GM21526 (cell line): ENCODE measurements at regions not wholly inside any gene's neighbourhood (a gene's known extent, or its start where the extent isn't known, plus 50 kb on each side); places are given as distances from the start of the nearest gene placed in this dataset.
A peak's percentile ranks its signal among the peaks of the same experiment; 100 is the strongest.
"Not testable (repeated sequence)": the region's sequence is repeated elsewhere in the genome, so short reads cannot be mapped to it uniquely, and the experiment has no call there.

ENCODE experiments used
- ATAC-seq: cut with Tn5 transposase; IDR thresholded peaks from one replicate; pipeline ENCODE4 v1.9.1; 2021; ENCODE audit warnings: moderate library complexity; ENCODE audit not compliant: unreplicated experiment, low FRiP score

DNA sequence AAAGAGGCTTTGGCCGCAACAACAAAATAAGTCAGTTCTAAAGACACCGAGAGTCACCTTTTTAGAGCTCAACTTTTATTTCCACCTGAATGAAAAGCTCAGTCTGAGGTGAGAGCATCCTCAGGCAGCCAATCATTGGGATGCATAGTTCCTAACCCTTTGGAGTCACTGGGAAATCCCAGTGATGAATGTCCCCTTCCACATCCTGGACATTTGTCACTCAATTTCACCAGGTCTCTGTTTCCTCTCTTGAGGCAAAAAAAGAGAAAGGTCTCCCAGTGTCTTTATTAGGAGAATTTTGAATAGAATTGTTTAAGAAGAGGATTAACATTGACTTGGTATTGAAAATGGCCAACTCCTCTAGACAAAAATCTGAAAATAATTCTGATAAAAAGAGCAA is 137.5 kb upstream of the SPRED1 start:
- no peak for ATAC-seq

DNA sequence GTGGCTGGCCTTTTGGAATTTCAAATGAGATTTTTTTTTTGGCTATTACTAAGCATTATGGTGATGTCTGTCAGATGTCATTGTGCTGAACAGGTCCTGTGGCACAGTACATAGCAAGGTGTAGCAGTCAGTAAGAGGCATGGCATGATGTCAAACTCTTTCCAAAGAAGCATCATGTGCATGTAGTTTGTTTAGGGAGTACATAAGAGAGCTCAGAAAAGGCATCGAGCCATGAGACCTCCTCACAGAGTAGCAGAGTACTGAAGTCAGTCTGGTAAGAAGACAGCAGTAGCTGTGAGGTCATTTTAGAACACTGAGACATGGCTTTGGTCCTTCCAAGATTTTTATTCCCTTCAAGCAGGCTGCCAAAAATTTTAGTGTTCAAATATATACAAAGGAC is 134.9 kb upstream of the SPRED1 start:
- ATAC-seq = no peak

DNA sequence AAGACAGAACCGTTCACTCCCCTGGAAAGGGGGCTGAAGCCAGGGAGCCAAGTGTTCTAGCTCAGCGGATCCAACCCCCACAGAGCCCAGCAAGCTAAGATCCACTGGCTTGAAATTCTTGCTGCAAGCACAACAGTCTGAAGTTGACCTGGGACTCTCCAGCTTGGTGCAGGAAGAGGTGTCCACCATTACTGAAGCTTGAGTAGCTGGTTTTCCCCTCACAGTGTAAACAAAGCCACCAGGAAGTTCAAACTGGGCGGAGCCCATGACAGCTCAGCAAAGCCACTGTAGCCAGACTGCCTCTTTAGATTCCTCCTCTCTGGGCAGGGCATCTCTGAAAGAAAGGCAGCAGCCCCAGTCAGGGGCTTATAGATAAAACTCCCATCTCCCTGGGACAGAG is 132.8 kb upstream of the SPRED1 start:
- ATAC-seq = not testable (repeated sequence)

DNA sequence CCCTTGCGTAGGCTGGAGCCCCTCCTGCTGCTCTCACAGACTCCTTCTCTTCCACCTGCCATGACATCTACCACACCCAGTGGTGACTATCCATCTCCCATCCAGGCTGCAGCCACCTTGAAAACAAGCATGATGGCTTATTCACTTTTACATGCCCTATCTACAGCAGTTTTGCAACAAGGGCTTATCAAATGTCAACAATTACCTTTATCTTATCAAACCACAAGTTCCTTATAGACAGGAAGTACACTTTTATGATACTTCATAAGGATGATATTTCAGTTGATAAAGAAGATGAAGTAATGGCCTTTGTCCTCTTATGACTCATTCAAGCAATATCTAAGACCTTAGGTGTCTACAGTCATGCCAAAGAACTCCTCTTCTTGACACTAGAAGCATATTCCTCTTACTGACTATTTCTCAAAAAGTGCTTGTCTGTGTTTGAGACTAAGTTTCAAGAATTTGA is 125.3 kb upstream of the SPRED1 start:
- no peak for ATAC-seq

DNA sequence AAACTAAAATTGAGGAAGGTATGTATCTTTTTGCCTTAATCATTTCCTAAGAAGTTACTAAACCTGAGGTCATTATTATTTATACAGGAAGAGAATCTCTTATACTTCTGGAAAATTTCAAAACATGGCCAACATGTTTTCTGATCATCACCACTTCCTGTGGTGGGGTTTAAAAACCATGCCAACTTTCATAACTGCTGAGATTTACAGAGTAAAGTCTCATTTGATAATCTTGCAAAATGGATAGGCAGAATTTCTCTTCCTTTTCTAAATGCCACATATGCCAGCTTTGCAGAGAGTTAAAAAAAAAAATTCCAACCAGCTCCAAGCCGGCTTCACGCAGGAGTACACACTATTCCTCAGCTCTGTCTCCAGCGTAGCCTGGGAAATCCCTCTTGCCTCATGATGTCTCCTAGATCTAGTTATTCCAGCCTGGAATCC is 124.3 kb upstream of the SPRED1 start:
- no peak for ATAC-seq

DNA sequence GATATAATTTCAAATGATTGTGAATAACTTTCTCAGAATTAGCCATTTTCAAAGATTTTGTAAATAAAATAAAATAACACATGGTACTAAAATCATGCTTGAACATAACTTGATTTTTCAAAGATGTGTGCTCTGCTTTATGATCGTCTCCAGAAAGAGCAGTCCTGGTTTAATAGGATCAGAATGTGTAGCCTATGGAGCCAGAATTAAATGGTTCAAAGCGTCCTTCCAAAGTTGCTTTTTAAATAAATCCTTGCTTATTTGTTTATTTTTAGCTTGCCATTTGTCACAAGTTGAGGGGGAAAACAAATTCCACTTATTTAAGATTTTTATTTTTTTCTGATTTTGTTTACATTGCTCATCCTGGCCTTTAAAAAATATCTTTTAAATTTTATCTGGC is 123.7 kb upstream of the SPRED1 start:
- ATAC-seq = no peak

DNA sequence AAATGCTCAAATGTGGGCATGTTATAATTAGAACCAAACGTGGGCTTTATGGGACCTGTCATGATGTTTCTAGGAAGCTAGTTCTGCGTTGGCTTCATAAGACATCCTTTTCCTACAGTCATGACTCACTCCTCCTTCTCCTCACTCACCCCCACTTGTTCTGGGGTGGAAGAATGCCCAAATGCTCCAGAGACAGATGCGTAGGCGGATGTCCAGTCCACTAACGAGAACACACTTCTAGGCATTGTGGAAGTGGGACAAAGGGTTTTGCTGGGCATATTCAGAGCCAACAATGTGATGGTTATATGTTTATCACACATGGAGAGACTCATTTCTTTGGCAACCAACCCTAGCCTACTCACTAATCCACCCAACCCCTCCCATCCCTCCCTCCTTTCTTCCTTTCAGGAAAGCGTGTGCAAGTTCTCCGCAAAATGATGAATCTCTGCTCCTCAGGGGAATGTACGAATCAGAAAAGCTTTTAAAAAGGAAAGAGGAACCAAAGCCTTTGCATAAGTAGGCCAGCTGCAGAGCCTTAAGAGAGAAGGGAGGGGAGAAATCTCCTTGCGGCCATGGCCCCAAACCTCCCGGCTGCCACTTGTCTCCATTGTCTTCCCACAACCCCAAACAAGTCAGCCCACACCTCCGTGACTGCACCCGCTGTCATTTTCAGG is 123.0 kb upstream of the SPRED1 start:
- ATAC-seq = peak; percentile 71

DNA sequence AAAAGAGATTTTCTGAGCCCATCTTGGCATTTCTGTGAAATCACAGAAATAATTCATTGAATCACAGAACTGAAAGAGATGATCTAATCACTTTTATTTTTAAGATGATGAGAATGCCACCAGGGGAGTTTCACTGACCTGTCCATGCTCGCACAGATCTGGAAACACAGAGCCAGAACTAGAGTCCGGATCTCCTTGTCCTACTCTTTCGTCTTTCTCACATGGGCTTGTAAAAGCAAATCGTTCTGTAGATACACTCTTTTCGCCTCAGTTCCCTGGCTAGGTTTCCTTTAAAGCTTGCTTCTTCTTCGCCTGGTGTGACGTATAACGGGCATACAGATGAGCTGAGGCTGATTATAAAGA is 122.5 kb upstream of the SPRED1 start:
- ATAC-seq = peak; percentile 41

DNA sequence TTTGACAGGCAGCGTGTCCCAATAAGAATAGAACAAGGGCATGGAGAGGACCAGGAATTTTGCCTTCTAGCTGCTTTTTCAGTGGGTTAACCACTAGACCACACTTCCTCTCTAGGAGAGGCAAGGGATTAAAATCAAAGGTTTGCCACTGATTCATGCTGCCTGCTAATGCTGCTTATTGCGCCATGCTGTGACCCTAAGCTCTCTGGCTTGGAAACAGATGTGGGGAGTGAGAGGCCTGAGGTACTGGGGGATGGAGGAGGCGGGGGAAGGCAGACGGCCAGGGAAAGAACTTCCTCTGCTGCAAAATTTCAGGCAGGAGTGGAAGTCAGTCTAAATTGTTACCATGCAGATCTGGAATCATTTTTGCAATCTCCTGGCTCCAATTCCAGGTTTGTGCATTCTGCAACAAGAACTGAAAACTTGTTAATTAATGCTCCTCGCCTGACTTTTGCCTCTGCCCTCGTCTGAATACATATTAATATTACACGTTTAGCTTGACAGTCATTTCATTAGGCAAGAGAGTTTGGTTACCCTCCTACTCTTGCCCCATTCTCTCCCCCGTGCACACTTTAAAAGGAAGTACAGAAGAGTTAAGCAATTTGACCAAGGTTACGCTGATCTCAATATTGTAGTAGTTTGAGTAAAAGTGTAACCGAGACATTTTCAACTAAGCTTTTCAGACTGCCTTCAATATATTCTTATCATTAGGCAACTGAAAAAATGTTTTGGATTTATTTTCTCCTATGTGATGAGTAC is 121.7 kb upstream of the SPRED1 start:
- ATAC-seq = peak; percentile 55

DNA sequence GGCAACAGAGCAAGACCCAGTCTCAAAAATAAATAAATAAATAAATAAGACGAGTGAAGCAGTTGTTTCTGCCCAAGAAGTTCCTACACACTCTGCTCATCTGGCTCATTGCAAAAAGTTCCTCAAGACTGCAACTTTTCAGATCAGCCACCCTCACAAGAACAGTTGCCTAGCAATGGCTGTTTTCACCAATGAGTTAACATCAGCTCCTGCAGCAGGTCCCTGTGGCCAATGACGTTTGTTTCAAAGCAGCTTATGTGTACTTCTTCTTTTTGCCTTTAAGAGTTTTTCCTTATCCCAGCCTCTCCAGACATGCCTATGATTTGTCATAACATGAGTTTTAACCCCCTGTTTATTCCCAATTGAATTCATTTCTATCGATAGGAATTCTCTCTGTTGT is 118.4 kb upstream of the SPRED1 start:
- ATAC-seq = no peak

DNA sequence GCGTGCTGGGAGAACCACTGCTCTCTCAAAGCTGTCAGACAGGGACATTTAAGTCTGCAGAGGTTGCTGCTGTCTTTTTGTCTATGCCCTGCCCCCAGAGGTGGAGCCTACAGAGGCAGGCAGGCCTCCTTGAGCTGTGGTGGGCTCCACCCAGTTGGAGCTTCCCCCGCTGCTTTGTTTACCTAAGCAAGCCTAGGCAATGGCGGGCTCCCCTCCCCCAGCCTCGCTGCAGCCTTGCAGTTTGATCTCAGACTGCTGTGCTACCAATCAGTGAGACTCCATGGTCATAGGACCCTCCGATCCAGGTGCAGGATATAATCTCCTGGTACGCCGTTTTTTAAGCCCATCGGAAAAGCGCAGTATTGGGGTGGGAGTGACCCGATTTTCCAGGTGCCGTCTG is 110.4 kb upstream of the SPRED1 start:
- ATAC-seq = not testable (repeated sequence)

DNA sequence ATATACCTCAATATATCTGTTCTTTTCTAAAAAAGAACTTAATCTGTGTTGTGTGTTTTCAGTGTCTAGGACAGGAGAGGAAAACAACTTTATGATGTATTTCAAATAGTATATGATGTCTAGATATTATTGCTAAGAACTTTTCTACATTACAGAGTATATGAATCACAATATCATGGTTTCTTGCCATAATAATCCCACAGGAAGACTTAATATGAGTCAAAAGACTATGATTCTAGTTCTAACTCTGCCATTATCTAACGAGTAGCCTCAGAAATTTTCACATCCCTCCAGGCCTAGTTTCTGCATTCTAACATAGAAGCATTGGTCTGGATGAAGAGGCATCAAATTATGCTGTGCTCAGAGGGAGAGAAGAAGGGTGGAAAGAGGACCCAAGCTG is 107.7 kb upstream of the SPRED1 start:
- ATAC-seq = no peak

DNA sequence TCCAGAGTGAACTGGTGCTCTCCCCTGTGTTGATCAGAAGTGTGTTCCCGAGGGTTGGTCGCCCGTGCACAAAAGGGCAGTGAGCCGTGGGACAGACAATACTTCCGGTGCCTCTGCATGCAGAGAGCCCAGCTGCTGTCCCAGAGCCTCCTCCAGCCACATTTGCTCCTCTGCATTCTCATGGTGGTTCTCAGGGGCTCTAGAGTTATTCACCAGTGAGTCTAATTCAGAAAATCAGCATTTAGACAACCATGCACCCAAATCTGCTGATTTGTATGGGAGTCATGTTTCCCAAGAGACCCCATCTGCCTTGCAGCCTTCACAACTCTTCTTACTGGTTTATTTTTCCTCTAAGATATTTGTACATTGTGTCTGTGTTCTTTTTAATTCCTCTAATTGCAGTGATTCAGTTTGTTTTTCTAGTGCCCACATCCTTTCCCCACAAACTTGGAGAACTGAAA is 107.0 kb upstream of the SPRED1 start:
- no peak for ATAC-seq

DNA sequence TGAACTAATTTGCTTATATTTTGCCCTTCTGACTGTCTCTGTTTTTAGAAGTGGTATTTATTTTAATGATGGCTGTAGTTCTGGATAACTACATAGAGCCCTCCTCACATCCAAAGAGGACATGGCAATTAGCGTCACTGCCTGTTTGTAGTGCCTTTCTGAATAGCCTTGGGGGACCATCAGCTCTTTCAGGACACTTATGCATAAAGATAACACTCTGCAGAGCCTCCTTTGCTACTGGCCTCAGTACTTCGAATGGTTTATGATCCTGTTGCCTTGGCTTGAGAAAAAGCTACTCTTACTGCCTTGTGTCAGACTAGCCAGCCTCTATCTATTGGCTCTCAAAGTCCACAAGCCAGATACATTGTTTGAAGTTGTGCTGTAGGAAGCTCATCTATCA is 105.4 kb upstream of the SPRED1 start:
- no peak for ATAC-seq

DNA sequence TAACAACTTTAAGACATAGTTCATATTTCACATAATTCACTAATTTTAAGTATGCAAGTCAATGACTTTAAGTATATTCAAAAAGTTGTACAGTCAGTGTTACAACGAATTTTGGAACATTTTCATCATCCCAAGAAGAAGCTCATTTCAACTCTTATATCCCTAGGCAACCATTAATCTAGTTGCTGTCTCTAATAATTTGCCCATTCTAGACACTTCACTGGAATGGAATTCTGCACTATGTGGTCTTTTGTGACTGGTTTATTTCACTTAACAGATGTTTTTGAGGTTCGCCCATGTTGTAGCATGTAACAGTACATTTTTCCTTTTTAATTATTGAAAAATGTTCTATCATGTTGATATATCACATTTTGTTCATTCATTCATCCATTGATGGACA is 104.2 kb upstream of the SPRED1 start:
- no peak for ATAC-seq

DNA sequence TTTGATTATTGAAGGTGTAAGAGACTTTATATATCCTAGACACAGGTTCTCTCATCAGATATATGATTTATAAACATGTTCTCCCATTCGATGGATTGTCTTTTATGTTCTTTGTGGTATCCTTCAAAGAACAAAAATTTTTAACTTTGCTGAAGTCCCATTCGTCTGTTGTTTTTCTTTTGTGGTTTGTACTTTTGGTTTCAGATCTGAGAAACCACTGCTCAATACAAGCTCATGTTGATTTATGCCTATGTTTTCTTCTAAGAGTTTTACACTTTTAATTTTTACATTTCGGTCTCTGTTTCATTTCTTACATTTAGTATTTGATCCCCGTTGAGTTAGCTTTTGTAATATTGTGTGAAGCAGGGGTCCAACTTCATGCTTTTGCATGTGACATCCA is 103.3 kb upstream of the SPRED1 start:
- ATAC-seq = no peak

DNA sequence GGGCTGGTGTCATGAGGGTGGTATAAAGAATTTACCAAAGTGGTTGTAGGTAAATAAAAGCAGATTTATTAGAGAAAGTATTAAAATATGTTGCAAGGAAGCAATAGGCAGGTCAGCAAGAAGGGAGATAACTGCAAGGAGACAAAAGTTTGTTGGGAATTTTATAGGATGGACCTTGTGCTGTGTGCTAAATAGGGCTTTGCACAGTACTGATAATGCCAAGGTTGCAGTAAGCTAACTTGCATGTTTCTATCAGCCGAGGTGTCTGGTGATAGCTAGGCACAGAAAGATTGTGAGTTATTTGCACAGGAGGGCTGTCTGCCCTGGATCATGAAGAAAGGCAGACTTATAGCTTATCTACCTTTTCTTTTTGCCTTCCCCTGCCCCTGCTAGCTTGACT is 102.5 kb upstream of the SPRED1 start:
- ATAC-seq = no peak

DNA sequence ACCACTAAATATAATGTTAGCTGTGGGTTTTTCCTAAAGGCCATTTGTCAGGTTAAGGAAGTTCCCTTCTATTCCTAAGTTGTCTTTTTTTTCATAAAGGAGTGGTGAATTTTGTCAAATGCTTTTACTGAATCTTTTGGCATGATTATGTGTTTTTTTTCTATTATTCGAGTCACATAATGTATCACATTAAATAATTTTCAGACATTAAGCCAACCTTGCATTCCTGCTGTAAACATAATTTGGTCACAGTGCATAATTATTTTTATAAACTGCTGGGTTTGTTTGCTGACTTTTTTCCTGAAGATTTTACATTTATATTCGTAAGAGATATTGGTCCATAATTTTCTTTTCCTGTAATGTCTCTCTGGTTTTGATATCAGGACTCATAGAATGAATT is 101.8 kb upstream of the SPRED1 start:
- no peak for ATAC-seq

DNA sequence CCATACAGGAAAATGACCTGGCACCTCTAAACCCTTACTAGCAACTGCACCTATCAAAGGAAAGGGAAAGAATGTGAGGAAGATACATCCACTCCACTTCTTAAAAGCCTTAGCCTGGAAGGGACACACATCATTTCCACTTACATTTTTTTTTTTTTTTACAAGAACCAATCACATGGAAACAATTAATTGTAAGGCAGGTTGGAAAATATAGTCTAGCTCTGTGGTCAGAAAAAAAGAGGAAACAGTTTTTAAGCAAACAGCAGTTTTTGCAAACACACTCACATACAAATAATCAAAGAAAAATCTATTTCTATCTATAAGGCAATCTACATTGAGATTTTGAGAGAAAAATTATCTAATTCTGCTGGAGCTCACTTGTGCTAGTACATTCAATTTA is 98.9 kb upstream of the SPRED1 start:
- no peak for ATAC-seq

DNA sequence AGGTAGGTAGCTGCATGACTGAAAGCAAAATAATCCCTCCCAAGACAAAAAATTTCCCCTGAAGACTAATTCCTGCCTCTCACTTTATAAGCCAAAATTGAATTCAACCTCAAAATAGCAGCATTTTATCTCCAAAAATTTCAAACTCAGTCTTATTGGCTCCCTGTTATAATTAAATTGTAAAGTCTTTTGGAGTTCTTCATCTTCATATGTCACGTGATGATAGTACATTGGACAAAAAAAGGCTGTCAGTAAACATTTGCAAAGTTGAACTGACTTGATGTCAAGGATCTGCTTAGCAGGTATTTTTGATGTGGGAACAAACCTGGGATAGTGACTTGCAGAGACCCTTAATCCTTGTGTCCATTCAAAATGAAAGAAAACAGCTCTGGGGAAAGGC is 98.4 kb upstream of the SPRED1 start:
- ATAC-seq = no peak

DNA sequence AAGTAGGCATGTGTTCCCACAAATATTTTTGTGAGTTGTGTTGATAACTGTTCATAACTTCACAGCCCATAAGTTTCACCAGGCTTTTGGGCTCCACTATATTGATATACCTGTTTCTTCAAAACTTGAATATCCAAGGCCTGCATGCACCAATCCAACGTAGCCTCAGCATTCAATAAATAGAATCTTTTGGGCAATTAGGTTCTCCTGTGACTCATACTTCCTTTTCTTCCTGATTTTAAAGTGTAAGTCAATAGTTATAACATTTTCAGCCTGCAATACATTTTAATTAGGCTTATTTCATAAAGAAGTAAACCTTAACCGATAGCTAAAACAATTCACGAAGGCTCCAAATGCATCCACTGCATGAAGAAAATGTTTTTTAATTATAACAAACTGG is 97.8 kb upstream of the SPRED1 start:
- ATAC-seq = no peak

DNA sequence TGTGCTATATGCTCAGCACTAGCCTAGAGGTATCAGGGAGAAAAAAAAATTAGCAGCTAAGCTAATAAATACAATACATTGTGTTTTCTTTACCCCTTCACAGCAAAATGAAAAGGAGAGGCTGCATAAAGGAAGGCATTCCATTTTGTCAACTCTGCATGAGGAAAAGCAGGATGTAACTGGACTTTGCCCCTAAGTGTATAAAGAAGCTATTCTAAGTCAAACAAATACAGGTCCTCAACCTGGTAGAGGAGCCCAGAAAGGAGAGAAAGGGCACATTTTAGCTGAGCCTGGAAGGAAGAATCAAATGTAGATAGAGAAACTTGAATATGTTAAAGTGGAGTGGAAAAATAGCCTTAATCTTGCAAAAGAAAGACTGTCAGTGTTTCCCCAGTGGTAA is 89.0 kb upstream of the SPRED1 start:
- ATAC-seq = no peak
